ENCODE measurements at regions not wholly inside any gene's neighbourhood (a gene's known extent, or its start where the extent isn't known, plus 50 kb on each side); places are given as distances from the start of the nearest gene placed in this dataset.

DNA sequence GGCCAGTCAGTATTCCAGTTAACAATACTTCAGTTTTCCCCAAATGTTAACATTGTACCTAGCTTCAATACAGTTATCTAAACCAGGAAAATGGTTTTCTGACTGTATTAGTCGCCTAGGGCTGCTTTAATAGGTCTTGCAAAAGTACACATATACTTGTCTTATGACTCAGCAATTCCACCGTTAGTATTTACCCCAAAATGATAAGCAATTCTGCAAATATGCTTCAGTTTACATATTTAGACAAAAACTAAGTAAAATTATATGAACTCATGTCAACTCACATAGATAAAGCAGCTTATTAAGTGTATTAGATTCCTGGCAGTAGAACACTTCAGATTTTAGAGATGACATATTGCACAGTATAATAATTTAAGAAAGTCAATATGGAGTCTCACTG is 363.3 kb downstream of the ARL4A start:
- no peak for TF ChIP-seq CTCF (IDR thresholded peaks at IDR 0.05; ENCODE audit: control insufficient read depth, insufficient read depth, low read depth, low read length, missing control alignments)
- DNase-seq (ENCODE audit: low read depth): peak; percentile 32

GRCh38 chr7:13055732-13056368 is 368.4 kb downstream of the ARL4A start:
- H3K4me3 ChIP-seq (ENCODE audit: control insufficient read depth, low read depth, low read length): no peak overlapping the region
- DNase-seq (ENCODE audit: low read depth): no peak
- TF ChIP-seq CTCF (IDR thresholded peaks at IDR 0.05; ENCODE audit: control insufficient read depth, insufficient read depth, low read depth, low read length, missing control alignments): no peak

More for the DNA sequence above, 363.3 kb downstream of the ARL4A start:
- H3K4me3 ChIP-seq (ENCODE audit: control insufficient read depth, low read depth, low read length): no peak overlapping the region

DNA sequence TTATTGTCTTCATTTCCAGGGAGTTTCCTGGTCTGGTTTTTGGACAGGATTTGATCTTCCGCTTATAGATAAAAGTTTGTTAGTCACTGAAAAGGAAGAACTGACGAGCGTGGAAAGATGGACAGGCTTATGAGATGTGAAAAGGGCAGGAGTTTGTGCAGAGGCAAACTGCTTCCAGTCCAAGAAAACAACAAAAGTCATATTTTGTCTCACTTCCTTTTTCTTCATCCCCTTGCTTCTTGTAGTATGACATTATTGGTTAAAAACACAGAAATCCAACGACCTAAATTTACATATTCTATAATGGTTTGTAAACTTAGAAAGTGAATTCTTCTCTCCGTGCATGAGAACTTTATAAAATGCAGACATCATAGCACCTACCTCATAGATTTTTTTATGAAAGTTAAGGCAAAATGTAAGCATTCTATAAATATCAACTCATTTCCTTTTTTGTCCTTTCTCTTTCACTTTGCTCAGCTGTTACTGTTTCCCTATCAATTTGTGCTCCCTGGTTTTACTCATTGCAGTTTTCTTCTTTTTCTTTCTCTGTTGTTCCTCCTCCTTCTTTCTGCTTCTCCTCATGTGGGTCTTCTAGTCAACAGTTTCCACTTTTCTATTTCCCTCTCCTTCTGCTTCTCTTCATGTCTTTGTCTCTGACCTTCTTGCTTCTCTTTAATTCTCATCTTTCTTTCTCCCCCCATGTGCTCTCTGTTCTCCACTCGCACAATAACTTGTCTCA is 370.2 kb downstream of the ARL4A start:
- no peak for DNase-seq (ENCODE audit: low read depth)

GRCh38 chr7:13060173-13060572 is 372.7 kb downstream of the ARL4A start:
- TF ChIP-seq CTCF (IDR thresholded peaks at IDR 0.05; ENCODE audit: control insufficient read depth, insufficient read depth, low read depth, low read length, missing control alignments): no peak
- no peak for DNase-seq (ENCODE audit: low read depth)

More for the DNA sequence above, 370.2 kb downstream of the ARL4A start:
- TF ChIP-seq CTCF (IDR thresholded peaks at IDR 0.05; ENCODE audit: control insufficient read depth, insufficient read depth, low read depth, low read length, missing control alignments): no peak
- no peak overlapping the region for H3K4me3 ChIP-seq (ENCODE audit: control insufficient read depth, low read depth, low read length)

DNA sequence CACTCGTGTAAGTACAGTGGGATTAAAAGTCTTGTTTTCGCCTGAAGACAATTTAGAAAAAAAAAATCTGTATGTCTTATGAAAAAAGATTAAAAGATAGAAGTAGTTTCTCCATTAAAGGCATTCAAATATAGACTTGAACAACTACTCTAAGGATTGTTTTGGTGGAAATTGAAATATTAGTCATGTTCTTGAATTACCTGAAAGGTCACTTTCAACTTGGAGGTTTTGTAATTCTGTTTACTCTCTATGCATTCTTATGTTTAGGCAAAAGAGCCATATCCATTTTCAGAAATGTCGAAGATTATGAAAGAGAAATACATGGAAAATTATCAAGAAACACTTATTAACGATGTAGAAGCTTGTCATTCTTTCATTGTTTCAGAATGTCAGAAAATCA is 373.7 kb downstream of the ARL4A start:
- no peak for DNase-seq (ENCODE audit: low read depth)
- no peak overlapping the region for H3K4me3 ChIP-seq (ENCODE audit: control insufficient read depth, low read depth, low read length)
- TF ChIP-seq CTCF (IDR thresholded peaks at IDR 0.05; ENCODE audit: control insufficient read depth, insufficient read depth, low read depth, low read length, missing control alignments): no peak

More at GRCh38 chr7:13060173-13060572, 372.7 kb downstream of the ARL4A start:
- H3K4me3 ChIP-seq (ENCODE audit: control insufficient read depth, low read depth, low read length): no peak overlapping the region

DNA sequence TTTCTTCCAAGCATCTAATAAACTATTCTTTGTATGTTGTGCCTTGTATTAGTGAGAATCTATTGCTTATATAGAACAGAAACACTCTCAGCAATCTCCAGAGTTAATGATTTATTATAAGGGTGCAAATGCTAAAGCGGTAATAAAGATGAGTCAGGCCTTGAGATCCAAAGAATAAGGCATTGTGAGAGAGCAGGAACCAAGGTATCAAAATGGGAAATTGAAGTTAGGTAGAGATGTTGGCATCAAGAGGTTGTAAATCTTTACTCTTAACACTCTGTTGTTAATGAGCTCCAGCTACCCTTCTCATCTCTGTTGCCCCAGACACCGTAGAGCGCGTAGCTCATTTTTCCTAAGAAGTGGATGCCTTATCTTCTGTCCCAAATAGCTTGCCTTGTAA is 375.2 kb downstream of the ARL4A start:
- no peak for DNase-seq (ENCODE audit: low read depth)
- no peak overlapping the region for H3K4me3 ChIP-seq (ENCODE audit: control insufficient read depth, low read depth, low read length)
- TF ChIP-seq CTCF (IDR thresholded peaks at IDR 0.05; ENCODE audit: control insufficient read depth, insufficient read depth, low read depth, low read length, missing control alignments): no peak

Data from AG09309 (cell line).